ENCODE measurements at regions not wholly inside any gene's neighbourhood (a gene's known extent, or its start where the extent isn't known, plus 50 kb on each side); places are given as distances from the start of the nearest gene placed in this dataset.
"Not testable (repeated sequence)": the region's sequence is repeated elsewhere in the genome, so short reads cannot be mapped to it uniquely, and the experiment has no call there.

- DNase-seq: not testable (repeated sequence)
Observed at GRCh38 chr17:34471278-34471677, 108.1 kb upstream of the TMEM132E start.

GRCh38 chr17:34465789-34466188, 102.8 kb upstream of the CCL1 start:
- DNase-seq: no peak

- DNase-seq: no peak
Observed at GRCh38 chr17:34464812-34465211, 101.8 kb upstream of the CCL1 start.

- no peak for DNase-seq
Observed at GRCh38 chr17:34458266-34458665, 95.2 kb upstream of the CCL1 start.

- DNase-seq: no peak
Observed at GRCh38 chr17:34456121-34456520, 93.1 kb upstream of the CCL1 start.

- DNase-seq: no peak
Observed at GRCh38 chr17:34452769-34453168, 89.7 kb upstream of the CCL1 start.

- no peak for DNase-seq
Observed at GRCh38 chr17:34451313-34451712, 88.3 kb upstream of the CCL1 start.

- no peak for DNase-seq
Observed at GRCh38 chr17:34447406-34447805, 84.4 kb upstream of the CCL1 start.

- no peak for DNase-seq
Observed at GRCh38 chr17:34445101-34445500, 82.1 kb upstream of the CCL1 start.

GRCh38 chr17:34443619-34444469, 80.8 kb upstream of the CCL1 start:
- no peak for DNase-seq

- DNase-seq: no peak
Observed at GRCh38 chr17:34442387-34443111, 79.5 kb upstream of the CCL1 start.

- DNase-seq: no peak
Observed at GRCh38 chr17:34437188-34437587, 74.2 kb upstream of the CCL1 start.

GRCh38 chr17:34436607-34437006, 73.6 kb upstream of the CCL1 start:
- DNase-seq: no peak

GRCh38 chr17:34435182-34435928, 72.3 kb upstream of the CCL1 start:
- DNase-seq: no peak

GRCh38 chr17:34434052-34434451, 71.0 kb upstream of the CCL1 start:
- DNase-seq: no peak

- no peak for DNase-seq
Observed at GRCh38 chr17:34424814-34425491, 61.9 kb upstream of the CCL1 start.

- DNase-seq: no peak
Observed at GRCh38 chr17:34423978-34424813, 61.2 kb upstream of the CCL1 start.

GRCh38 chr17:34423315-34423714, 60.3 kb upstream of the CCL1 start:
- DNase-seq: not testable (repeated sequence)

- no peak for DNase-seq
Observed at GRCh38 chr17:34420900-34421299, 57.9 kb upstream of the CCL1 start.

- DNase-seq: peak; percentile 12 to 33
Observed at GRCh38 chr17:34420254-34420766, 57.3 kb upstream of the CCL1 start.

- DNase-seq: no peak
Observed at GRCh38 chr17:34416116-34416515, 53.1 kb upstream of the CCL1 start.

GRCh38 chr17:34414339-34414738, 51.3 kb upstream of the CCL1 start:
- no peak for DNase-seq

Measured in NCI-H1930 (cell line).